Coronary artery (tissue), 2 donors: ENCODE measurements at regions not wholly inside any gene's neighbourhood (a gene's known extent, or its start where the extent isn't known, plus 50 kb on each side); places are given as distances from the start of the nearest gene placed in this dataset.

Source experiments
- DNase-seq: peaks from one replicate; pipeline ENCODE4 v3.0.0-alpha.2; 2017; ENCODE audit warnings: low spot score
- H3K27ac ChIP-seq, 2 donors: fragments of 200-600 bp; sonication (generic); one replicate each; pipeline ENCODE4 v1.5.1; 2016 to 2019
- H3K4me3 ChIP-seq: fragments of 200-600 bp; sonication (generic); 2 replicates; pipeline ENCODE4 v1.5.1; 2016; ENCODE audit warnings: mild to moderate bottlenecking, moderate library complexity
- CTCF ChIP-seq: fragments of 200-600 bp; sonication (generic); IDR thresholded peaks from one replicate; pipeline ENCODE4 v1.5.1; 2019; ENCODE audit warnings: antibody characterized with exemption

GRCh38 chr5:74185599-74185998 lies 454.9 kb downstream of the ENC1 start:
- DNase-seq: no peak
- H3K4me3 ChIP-seq: no peak overlapping the region
- H3K27ac ChIP-seq: peak overlapping the region in 1 of 2 donors; percentile 46
- TF ChIP-seq CTCF: no peak

- H3K4me3 ChIP-seq: no peak overlapping the region
- TF ChIP-seq CTCF: no peak
- no peak overlapping the region for H3K27ac ChIP-seq
- DNase-seq: no peak
These were observed 455.9 kb downstream of the ENC1 start for GRCh38 chr5:74184649-74185048.

GRCh38 chr5:74183041-74183440 lies 457.5 kb downstream of the ENC1 start:
- no peak for DNase-seq
- no peak for TF ChIP-seq CTCF
- Histone ChIP-seq H3K27ac (no peak overlapping the region), H3K4me3 (no peak overlapping the region)

- no peak for DNase-seq
- no peak for TF ChIP-seq CTCF
- no peak overlapping the region for H3K27ac ChIP-seq
- no peak overlapping the region for H3K4me3 ChIP-seq
These were observed 457.9 kb downstream of the ENC1 start for GRCh38 chr5:74182603-74183002.

- no peak for DNase-seq
- no peak overlapping the region for H3K4me3 ChIP-seq
- no peak overlapping the region for H3K27ac ChIP-seq
- no peak for TF ChIP-seq CTCF
These were observed 460.8 kb downstream of the ENC1 start for GRCh38 chr5:74179701-74180100.

- no peak overlapping the region for H3K27ac ChIP-seq
- H3K4me3 ChIP-seq: no peak overlapping the region
- no peak for DNase-seq
- TF ChIP-seq CTCF: no peak
These were observed 461.3 kb downstream of the ENC1 start for GRCh38 chr5:74179179-74179578.

GRCh38 chr5:74177961-74178360 lies 462.6 kb downstream of the ENC1 start:
- H3K4me3 ChIP-seq: no peak overlapping the region
- no peak overlapping the region for H3K27ac ChIP-seq
- DNase-seq: no peak
- no peak for TF ChIP-seq CTCF
